ENCODE measurements at regions not wholly inside any gene's neighbourhood (a gene's known extent, or its start where the extent isn't known, plus 50 kb on each side); places are given as distances from the start of the nearest gene placed in this dataset.
"Not testable (repeated sequence)": the region's sequence is repeated elsewhere in the genome, so short reads cannot be mapped to it uniquely, and the experiment has no call there.

GRCh38 chr6:14478381-14479225, 361.0 kb downstream of the CD83 start:
- no peak for DNase-seq (ENCODE audit: low read depth)

GRCh38 chr6:14481946-14482345, 364.4 kb downstream of the CD83 start:
- DNase-seq (ENCODE audit: low read depth), result not testable (repeated sequence)

- DNase-seq (ENCODE audit: low read depth), result no peak
Measured at GRCh38 chr6:14487625-14488024, 370.1 kb downstream of the CD83 start.

- no peak for DNase-seq (ENCODE audit: low read depth)
Measured at GRCh38 chr6:14488180-14488579, 370.6 kb downstream of the CD83 start.

GRCh38 chr6:14489445-14489844, 371.9 kb downstream of the CD83 start:
- DNase-seq (ENCODE audit: low read depth), result no peak

GRCh38 chr6:14498748-14499147, 381.2 kb downstream of the CD83 start:
- DNase-seq (ENCODE audit: low read depth), result no peak

- DNase-seq (ENCODE audit: low read depth), result no peak
Measured at GRCh38 chr6:14499309-14499708, 381.7 kb downstream of the CD83 start.

GRCh38 chr6:14499841-14500240, 382.3 kb downstream of the CD83 start:
- no peak for DNase-seq (ENCODE audit: low read depth)

- DNase-seq (ENCODE audit: low read depth), result no peak
Measured at GRCh38 chr6:14500809-14501208, 383.2 kb downstream of the CD83 start.

GRCh38 chr6:14501240-14501639, 383.7 kb downstream of the CD83 start:
- no peak for DNase-seq (ENCODE audit: low read depth)

- no peak for DNase-seq (ENCODE audit: low read depth)
Measured at GRCh38 chr6:14501914-14502313, 384.3 kb downstream of the CD83 start.

GRCh38 chr6:14502551-14502950, 385.0 kb downstream of the CD83 start:
- DNase-seq (ENCODE audit: low read depth), result no peak

GRCh38 chr6:14505401-14505800, 387.8 kb downstream of the CD83 start:
- no peak for DNase-seq (ENCODE audit: low read depth)

GRCh38 chr6:14506656-14507246, 389.2 kb downstream of the CD83 start:
- no peak for DNase-seq (ENCODE audit: low read depth)

GRCh38 chr6:14509120-14509519, 391.5 kb downstream of the CD83 start:
- DNase-seq (ENCODE audit: low read depth), result no peak

- DNase-seq (ENCODE audit: low read depth), result no peak
Measured at GRCh38 chr6:14510038-14510437, 392.5 kb downstream of the CD83 start.

GRCh38 chr6:14511061-14511586, 393.6 kb downstream of the CD83 start:
- DNase-seq (ENCODE audit: low read depth), result no peak

- no peak for DNase-seq (ENCODE audit: low read depth)
Measured at GRCh38 chr6:14512246-14512645, 394.7 kb downstream of the CD83 start.

- DNase-seq (ENCODE audit: low read depth), result no peak
Measured at GRCh38 chr6:14513496-14514393, 396.2 kb downstream of the CD83 start.

- no peak for DNase-seq (ENCODE audit: low read depth)
Measured at GRCh38 chr6:14516956-14517355, 399.4 kb downstream of the CD83 start.

GRCh38 chr6:14517516-14518105, 400.0 kb downstream of the CD83 start:
- no peak for DNase-seq (ENCODE audit: low read depth)
